NCI-H128 (cell line): ENCODE measurements at regions not wholly inside any gene's neighbourhood (a gene's known extent, or its start where the extent isn't known, plus 50 kb on each side); places are given as distances from the start of the nearest gene placed in this dataset.

ENCODE experiments used
- DNase-seq: peaks from one replicate; lab custom pipeline; 2025; ENCODE audit not compliant: unreplicated experiment; lab: John Stamatoyannopoulos, UW

GRCh38 chr2:228722311-228722710 lies 540.8 kb upstream of the SPHKAP start:
- no peak for DNase-seq

DNA sequence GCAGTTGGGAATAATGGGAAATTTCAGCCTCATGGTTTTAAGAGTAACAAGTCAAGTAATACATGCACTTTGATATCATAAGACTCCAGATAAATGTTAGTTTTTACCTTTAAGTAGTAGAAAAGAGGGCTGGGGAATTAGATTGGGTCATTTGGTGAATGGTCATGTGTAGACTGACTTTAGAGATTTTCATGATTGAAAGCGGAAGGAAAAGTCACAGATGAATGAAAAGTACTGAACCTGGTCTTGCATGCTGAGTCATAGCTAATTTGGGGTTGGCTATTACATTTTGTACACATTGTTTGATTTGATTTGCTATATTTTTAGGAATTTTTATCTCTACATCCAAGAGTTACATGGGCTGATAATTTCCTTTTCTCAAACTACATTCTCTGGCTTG lies 539.4 kb upstream of the SPHKAP start:
- DNase-seq = no peak

- no peak for DNase-seq
Observed at GRCh38 chr2:228709788-228710371, 528.4 kb upstream of the SPHKAP start.

GRCh38 chr2:228707846-228708245 lies 526.4 kb upstream of the SPHKAP start:
- DNase-seq = no peak

GRCh38 chr2:228705318-228705717 lies 523.8 kb upstream of the SPHKAP start:
- DNase-seq = no peak

DNA sequence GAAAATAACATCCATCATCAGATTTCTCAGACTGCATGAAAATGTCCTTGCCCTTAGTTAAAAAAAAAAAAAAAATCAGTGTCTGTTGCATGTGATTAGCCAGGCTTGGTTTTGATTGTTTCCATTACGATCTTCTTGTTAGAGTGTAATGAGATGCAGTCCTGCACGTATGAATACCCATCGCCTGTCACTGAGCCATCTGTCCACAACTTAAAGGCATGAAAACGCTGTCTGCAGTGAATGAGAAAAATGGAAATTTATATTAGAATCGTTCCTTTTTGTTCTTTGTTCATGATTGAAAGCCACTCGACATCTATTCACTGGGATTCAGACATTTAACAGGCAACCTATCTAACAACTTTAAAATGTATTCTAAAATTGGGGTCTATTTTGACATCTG lies 521.7 kb upstream of the SPHKAP start:
- DNase-seq = peak; percentile 11

GRCh38 chr2:228701506-228701905 lies 520.0 kb upstream of the SPHKAP start:
- no peak for DNase-seq

DNA sequence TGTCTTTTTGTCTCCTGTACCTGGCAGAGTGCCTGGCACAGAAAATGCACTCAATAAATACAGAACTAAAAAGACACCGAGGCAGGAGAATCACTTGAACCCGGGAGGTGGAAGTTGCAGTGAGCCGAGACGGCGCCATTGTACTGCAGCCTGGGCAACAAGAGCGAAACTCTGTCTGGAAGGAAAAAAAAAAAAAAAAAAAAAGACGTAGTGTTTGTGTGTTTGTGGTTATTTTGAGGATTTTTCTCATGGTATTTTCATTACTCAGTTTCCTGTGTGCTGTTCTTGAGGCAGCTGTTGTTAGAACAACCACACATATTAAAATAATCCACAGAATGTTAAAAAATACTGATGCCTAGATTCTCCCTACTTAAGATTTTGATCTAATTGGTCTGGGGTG lies 519.2 kb upstream of the SPHKAP start:
- no peak for DNase-seq

DNA sequence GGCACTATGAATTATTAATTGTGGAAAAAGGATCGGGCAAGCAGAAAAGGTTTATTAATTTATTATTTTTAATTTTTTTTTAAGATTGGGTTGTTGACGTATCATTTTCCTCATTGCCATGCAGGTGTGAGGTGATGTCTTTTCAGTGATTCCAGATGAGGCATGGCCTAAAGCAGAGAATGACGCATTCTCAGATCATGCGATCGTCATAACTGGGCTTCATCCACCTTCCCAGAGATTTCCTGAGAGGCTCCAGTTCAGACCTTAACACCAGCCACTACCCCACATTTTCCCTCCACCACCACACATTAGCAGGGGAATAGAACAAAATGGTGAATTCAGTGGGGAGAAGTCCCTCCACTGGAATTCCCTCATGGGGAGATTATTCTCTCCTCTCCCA lies 518.4 kb upstream of the SPHKAP start:
- DNase-seq = no peak

DNA sequence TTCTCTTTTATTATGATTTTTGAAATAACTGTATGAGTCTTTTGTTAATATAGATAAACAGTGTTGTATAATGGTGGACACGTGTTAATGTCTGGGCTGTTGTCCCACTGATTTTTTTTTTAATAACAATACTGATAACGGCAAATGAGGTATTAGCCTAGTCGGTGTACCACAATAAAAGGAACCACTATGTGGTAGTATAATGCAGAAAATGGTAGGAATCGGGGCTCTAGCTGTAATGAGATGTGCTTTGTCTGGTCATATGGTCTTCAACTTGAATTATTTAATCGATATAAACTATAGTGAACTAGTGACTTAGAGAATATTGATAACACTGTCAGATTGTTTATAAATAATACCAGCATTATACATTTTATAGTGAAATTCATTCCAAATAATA lies 517.9 kb upstream of the SPHKAP start:
- no peak for DNase-seq

DNA sequence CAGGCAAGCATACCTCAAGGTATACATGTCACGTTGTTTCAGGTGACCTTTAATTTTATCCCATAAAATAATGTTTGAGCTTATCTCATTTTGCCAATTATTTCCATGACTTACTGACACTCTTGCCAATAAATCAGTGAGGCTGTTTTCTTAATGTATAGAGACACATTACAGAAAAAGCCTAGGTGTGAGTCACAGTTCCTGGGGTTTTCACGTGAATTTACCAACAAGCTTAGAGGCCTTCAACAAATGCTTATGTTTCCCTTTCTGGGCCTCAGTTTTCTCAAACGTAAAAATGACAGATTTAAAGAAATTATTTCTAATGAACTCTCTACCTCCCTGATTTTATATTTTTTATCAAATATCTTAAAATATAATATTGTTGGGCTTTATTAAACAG lies 517.5 kb upstream of the SPHKAP start:
- DNase-seq = no peak

GRCh38 chr2:228697456-228697855 lies 516.0 kb upstream of the SPHKAP start:
- DNase-seq = no peak

- DNase-seq = no peak
Observed at GRCh38 chr2:228690681-228691080, 509.2 kb upstream of the SPHKAP start.

DNA sequence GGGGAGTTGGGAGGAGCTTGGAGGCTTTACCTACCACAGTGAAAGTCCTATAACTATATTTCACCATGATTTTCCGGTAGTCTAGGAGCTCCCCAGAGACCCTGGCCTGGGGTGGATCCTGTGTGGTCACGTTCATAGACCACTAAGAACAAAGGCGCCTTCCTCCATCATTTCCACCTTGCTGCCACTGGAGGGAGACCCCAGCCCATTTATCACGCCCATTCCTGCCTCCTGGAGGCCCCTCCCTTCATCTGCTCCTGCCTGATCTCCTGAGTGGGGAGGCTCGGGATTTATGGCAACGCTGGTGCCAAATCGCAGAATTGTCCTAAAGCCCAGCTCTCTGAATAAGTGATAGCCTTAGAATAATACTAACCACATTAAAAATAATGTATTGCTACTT lies 507.6 kb upstream of the SPHKAP start:
- no peak for DNase-seq

- DNase-seq = no peak
Observed at GRCh38 chr2:228688007-228688645, 506.6 kb upstream of the SPHKAP start.

DNA sequence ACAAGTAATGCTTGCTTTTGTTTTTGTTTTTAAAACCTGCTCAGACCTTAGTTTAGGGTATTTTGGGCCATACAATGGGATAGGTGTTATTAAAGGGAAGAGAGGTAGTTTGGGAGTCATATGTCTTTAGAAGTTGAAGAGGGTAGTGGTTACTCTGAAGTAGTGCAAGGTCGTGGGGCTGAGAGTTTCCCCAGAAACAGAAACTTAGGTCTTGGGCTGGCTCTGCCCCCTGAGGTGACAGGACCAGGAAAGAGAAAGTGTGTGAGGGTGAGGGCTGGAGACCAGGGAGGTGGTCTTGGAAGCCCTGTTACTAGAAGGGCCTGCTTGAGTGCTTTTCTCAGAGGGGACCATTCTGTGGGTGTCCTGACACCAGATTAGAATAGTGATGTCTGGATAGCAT lies 500.5 kb upstream of the SPHKAP start:
- no peak for DNase-seq

DNA sequence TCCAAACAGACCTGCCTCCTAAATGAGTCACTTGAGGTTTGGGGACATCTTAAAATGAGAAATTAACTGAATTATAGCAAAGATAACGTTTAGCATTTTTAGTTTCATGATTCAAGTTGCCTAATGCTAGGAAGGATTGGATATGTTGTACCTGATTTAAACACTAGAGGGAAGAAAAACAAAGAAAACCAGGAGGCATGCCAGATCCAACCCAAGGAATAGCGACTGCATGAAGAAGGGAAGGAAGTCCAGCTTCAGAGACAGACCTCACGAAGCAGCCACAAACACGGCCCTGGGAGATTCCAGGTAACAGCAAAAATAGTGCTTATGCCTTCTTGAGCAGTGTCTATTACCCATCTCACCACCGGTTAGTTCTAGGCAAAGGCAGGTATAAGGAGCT lies 499.9 kb upstream of the SPHKAP start:
- no peak for DNase-seq

DNA sequence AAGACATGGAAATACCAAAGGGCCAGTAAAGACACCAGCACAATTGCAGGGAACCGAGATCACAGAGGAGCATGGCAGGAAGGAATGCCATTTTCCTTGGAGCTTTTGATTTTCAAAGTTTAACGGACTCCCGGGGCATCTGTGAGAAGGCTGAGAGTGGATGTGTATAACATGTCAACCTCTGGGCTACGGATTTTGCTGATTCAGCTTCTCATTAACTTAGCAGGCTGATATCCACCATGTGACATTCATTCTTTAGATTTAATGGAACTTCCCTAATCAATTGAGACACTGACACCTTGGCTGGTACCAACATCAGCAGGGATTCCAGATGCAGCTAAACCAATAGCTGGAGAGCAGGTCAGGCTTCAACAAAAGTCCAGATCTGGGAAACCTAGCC lies 496.6 kb upstream of the SPHKAP start:
- DNase-seq = no peak

DNA sequence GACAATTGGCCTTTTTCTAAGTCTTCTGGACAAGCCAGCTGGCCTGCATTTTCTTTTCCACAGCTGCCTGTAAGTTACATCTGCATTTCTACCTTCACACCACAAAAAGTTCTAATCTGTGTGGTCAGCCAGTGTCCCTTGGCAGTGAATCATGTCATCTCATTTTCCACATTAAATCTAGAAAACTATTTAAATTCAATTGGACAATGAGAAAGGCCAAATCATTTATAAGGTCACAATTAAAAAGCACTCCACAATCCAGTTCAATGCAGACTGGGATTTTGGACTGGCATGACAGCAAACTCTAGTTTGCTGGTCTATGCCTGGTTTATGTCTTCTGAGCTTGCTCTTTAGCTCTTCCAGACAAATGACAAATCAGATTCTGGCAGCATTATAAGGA lies 494.2 kb upstream of the SPHKAP start:
- no peak for DNase-seq

- DNase-seq = no peak
Observed at GRCh38 chr2:228675091-228675490, 493.6 kb upstream of the SPHKAP start.

GRCh38 chr2:228673876-228674554 lies 492.5 kb upstream of the SPHKAP start:
- no peak for DNase-seq

DNA sequence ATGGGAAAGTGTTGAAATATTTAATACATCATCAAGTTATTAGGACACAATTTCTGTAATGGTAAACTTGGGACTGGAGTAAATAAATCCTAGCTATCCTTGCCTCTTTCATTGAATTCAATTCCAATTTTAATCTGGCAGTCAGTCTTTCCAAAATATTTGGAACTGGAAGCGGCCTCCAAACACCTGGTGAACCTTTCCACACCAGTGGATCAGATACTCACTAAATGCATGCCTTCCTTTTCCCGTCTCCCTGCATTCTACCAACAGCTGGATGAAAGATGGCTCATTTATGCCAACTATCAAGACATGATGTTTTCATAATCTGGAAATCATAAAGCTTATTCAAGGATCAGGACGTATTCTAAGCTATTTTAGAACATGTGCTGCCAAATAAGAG lies 488.2 kb upstream of the SPHKAP start:
- no peak for DNase-seq

DNA sequence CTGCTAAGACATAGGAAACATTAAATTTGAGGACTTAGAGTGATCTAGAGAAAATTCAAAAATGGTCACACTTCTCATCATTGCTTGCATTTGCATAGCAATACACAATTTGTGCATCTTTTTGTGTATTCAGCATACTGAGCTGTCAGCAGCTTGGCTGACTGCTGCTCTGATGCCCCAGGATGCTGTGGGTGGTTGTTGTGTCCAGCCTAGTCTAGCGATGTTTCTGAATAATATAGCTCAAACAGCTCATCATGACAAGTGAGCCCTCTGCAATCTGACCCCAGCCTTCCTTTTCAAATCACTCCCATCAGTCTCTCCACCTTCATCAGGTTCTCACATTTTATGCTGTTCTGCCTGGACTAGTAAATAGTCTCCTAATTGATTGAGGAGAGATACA lies 483.7 kb upstream of the SPHKAP start:
- no peak for DNase-seq
